GM23338 (cell line): ENCODE measurements at regions not wholly inside any gene's neighbourhood (a gene's known extent, or its start where the extent isn't known, plus 50 kb on each side); places are given as distances from the start of the nearest gene placed in this dataset.

ENCODE experiments used
- POLR2AphosphoS5 ChIP-seq: IDR thresholded peaks from 2 replicates; pipeline ENCODE4 v1.6.1; 2016; ENCODE audit warnings: antibody characterized with exemption, low read depth
- TF ChIP-seq, protein P1 (sequence below), 2 experiments: fragments of 200-600 bp in 1 of 2; sonication (generic) in 1 of 2; conservative IDR thresholded peaks; 2 replicates each; pipeline versions ENCODE4 v1.5.1 to v1.6.1; 2016 to 2017; ENCODE audit warnings: antibody characterized with exemption in 2 of 2, low read depth in 2 of 2, mild to moderate bottlenecking in 2 of 2, moderate library complexity in 1 of 2

DNA sequence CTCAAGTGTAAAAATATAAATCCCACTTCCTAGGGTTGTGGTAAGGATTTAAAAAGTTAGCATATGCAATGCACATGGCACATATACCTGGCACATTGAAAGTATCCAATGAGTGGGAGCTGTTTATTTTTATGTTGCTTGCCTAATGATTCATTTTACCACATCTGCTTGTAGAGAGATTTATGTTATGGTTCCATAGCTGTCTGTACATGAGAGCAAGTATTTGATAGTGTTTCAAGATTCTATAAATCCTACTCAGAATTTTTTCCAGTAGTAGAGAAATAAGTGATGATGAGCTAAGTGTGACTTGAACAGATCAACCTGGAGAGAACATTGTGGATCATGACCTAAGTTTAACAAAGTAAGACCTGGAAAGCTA, 125.3 kb upstream of the SPTLC3 start:
- TF ChIP-seq, protein P1, sequence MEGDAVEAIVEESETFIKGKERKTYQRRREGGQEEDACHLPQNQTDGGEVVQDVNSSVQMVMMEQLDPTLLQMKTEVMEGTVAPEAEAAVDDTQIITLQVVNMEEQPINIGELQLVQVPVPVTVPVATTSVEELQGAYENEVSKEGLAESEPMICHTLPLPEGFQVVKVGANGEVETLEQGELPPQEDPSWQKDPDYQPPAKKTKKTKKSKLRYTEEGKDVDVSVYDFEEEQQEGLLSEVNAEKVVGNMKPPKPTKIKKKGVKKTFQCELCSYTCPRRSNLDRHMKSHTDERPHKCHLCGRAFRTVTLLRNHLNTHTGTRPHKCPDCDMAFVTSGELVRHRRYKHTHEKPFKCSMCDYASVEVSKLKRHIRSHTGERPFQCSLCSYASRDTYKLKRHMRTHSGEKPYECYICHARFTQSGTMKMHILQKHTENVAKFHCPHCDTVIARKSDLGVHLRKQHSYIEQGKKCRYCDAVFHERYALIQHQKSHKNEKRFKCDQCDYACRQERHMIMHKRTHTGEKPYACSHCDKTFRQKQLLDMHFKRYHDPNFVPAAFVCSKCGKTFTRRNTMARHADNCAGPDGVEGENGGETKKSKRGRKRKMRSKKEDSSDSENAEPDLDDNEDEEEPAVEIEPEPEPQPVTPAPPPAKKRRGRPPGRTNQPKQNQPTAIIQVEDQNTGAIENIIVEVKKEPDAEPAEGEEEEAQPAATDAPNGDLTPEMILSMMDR (conservative IDR thresholded peaks at IDR 0.05; ENCODE audit: low read depth in 2 of 2), result no peak
- TF ChIP-seq POLR2AphosphoS5, result no peak
